GM18861 (cell line): ENCODE measurements at regions not wholly inside any gene's neighbourhood (a gene's known extent, or its start where the extent isn't known, plus 50 kb on each side); places are given as distances from the start of the nearest gene placed in this dataset.

Experiments used
- ATAC-seq: cut with Tn5 transposase; IDR thresholded peaks from one replicate; pipeline ENCODE4 v1.9.1; 2021; ENCODE audit not compliant: unreplicated experiment

DNA sequence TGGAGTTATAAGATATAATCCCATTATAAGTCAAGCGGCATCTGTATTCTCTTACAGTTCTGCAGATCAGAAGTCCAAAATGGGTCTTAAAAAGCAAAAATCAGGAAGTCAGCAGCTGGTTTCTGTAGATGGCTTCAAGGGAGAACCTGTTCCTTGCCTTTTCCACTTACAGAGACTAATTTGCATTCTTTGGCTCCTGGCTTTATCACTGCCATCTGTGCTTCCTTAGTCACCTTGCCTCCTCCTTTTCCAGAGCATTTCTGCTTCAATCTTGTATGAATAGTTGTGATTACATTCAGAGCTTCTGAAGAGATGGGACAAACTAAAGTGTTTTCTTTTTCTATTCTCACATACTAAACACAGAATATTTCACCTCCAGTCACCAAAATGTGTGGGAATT, 647.3 kb upstream of the GRAMD2B start:
- ATAC-seq, result no peak

- no peak for ATAC-seq
Observed at GRCh38 chr5:125776656-125777139, 646.5 kb upstream of the GRAMD2B start.

GRCh38 chr5:125778791-125779190, 644.4 kb upstream of the GRAMD2B start:
- ATAC-seq, result no peak

DNA sequence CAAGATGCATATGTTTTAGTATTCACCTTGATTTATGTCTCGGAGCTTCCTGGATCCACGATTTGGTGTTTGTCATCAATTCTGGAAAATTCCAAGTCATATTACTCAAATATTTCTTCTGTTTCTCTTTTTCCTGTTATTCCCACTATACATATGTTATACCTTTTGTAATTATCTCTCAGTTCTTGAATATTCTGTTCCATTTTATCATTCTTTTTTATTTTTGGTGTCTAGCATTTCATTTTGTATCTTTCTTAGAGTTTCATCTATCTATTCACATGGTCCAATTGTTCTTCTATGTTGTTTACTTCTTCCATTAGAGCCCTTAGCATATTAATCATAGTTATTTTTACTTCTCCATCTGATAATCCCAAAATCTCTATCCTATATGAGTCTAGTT, 637.8 kb upstream of the GRAMD2B start:
- ATAC-seq, result no peak

DNA sequence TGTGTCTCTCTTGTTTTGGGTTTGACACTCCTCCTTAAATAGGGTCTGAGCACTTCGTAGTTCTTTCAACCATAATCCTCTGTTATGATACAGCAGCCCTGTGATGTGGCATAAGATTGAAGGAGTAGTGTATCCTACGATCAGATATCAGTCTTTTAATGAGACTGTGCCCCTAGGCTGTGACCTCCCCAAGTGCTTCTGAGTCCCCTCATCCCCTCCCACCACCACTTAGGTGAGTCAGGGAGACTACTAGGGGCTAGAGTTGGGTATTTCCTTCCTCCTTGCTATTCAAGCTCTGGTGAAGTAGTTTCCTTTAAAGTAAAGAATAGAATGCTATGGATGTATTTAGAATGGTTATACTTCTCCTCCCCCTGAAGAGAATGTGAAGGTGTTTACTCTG, 637.2 kb upstream of the GRAMD2B start:
- ATAC-seq, result no peak

DNA sequence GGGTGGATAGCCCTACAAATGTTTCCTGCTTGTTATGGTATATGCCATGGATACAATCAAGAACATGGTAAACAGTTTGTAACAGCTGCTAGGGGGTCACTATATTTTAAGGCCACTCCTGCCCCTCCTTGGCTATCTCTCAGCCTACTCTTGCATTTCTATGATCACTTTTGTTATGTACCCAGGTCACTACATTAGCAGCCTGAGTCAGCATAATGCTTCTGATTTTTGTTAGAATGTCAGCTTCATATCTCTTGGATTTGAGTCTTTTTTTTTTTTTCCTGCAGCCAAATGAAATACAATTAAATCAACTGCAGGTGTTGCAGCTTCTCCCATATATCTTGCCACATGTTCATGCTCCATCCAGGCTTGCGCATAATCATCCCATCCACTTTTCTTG, 629.7 kb upstream of the GRAMD2B start:
- ATAC-seq, result no peak

GRCh38 chr5:125794922-125795321, 628.3 kb upstream of the GRAMD2B start:
- ATAC-seq, result no peak

DNA sequence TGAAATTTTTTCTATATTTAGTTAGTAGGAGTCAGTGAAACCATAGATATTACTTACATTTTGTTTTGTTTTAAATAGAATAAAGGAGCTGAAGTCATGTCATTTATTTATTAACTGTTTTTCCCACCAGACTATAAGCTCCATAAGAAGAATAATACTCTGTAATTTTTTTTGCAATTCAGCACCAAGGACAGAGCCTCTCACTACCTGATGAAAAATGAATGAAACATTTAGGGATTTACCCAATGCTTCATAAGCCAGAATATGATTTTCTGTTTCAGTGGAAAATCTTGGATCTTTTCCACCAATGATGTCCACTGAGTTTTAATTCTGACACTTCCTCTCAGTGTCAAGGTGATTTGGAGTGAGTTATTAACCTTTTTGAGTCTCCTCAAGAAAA, 624.9 kb upstream of the GRAMD2B start:
- no peak for ATAC-seq

- no peak for ATAC-seq
Observed at GRCh38 chr5:125812651-125813050, 610.6 kb upstream of the GRAMD2B start.

- ATAC-seq, result no peak
Observed at GRCh38 chr5:125813221-125813974, 609.8 kb upstream of the GRAMD2B start.

DNA sequence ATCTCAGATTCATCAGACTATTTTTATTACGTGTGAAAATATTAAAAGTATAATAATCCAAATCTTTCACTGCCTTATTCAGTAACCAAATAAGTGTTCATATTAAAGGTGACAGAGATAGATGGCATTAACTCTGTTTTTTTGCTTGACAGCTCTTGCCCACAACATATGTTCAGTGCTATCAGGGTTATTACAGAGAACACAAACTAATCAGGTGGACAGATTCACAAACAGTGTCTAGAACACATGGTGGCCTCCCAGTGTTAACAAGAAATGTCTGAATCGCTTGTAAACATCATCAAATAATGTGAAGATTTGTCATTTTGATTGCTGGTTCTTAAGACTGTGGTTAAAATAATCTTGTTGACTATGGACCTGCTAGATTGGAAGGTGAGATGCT, 609.1 kb upstream of the GRAMD2B start:
- ATAC-seq, result no peak

- no peak for ATAC-seq
Observed at GRCh38 chr5:125823572-125823971, 599.6 kb upstream of the GRAMD2B start.

DNA sequence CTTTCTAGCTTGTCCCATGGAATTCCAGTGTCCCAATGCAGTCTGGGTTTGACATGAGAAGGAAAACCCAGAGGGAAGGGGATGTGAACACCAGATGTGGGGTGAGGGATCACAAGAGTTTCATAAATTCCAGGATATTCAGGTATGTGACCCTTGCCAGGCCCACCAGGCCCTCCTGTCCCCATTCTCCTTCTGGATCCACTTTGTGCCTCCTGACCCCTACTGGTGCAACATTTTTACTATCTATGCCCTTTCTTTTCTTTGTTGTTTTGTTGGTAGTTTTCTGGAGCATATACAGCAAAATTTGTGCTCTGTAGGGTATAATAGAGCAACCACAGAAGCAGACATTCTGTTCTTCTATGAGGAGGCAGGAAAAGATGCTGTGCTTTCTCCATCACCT, 597.0 kb upstream of the GRAMD2B start:
- ATAC-seq, result no peak

DNA sequence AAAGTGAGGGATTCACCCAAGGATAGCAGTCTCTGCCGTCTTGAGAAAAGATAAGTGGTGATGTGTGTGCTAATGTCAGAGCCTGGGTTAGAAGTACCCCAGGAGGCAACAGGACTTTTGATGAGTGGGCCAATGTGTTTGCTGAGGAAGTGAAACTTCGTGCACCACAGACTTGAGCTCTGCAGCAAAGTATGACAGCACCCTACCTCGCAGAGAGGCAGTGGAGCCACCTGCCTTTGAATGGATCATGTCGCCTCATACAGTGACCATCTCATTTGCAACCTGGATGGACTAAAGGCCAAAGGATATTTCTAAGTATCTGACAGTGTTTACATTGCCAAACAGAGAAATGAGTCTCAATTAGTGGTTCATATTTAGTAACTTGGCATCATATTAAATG, 593.9 kb upstream of the GRAMD2B start:
- peak; percentile 96 for ATAC-seq

DNA sequence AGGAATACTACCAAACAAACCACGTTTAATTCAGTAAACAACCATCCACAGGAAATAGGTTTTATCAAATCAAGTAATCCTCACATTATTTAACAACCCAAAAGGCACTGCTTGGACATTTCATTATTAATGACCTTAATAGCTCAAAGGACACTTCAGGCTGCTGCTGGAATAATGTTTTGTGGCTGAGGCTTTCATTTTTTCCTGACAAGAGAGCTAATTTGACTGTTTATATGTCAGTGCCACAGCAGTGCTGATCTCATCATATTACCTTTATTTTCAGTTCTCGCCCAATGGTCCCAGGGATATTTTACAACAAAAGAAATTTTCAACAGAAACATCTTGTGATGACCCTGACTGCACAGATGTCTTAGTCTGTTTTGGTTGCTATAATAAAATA, 589.8 kb upstream of the GRAMD2B start:
- ATAC-seq, result no peak

- ATAC-seq, result no peak
Observed at GRCh38 chr5:125834438-125835115, 588.6 kb upstream of the GRAMD2B start.

GRCh38 chr5:125835293-125836172, 587.7 kb upstream of the GRAMD2B start:
- peak; percentile 80 for ATAC-seq

GRCh38 chr5:125836256-125836655, 587.0 kb upstream of the GRAMD2B start:
- no peak for ATAC-seq

- ATAC-seq, result no peak
Observed at GRCh38 chr5:125837866-125838265, 585.3 kb upstream of the GRAMD2B start.

- ATAC-seq, result no peak
Observed at GRCh38 chr5:125847561-125847960, 575.6 kb upstream of the GRAMD2B start.

- no peak for ATAC-seq
Observed at GRCh38 chr5:125848751-125849150, 574.5 kb upstream of the GRAMD2B start.

GRCh38 chr5:125856949-125857348, 566.3 kb upstream of the GRAMD2B start:
- no peak for ATAC-seq
